HS-5 (cell line): ENCODE measurements at regions not wholly inside any gene's neighbourhood (a gene's known extent, or its start where the extent isn't known, plus 50 kb on each side); places are given as distances from the start of the nearest gene placed in this dataset.

ENCODE experiments used
- DNase-seq: peaks from one replicate; pipeline ENCODE4 v3.0.0-alpha.2; 2012; ENCODE audit warnings: low read depth

- no peak for DNase-seq
Measured at GRCh38 chr6:139436200-139436956, 61.9 kb upstream of the CITED2 start.

- no peak for DNase-seq
Measured at GRCh38 chr6:139433631-139434419, 59.4 kb upstream of the CITED2 start.

GRCh38 chr6:139431602-139431956 is 57.1 kb upstream of the CITED2 start:
- no peak for DNase-seq

- DNase-seq = no peak
Measured at GRCh38 chr6:139430899-139431601, 56.6 kb upstream of the CITED2 start.

GRCh38 chr6:139429580-139430145 is 55.2 kb upstream of the CITED2 start:
- no peak for DNase-seq

- DNase-seq = no peak
Measured at GRCh38 chr6:139427199-139427598, 52.8 kb upstream of the CITED2 start.

- no peak for DNase-seq
Measured at GRCh38 chr6:139426795-139427194, 52.3 kb upstream of the CITED2 start.

GRCh38 chr6:139425780-139426179 is 51.3 kb upstream of the CITED2 start:
- no peak for DNase-seq

- no peak for DNase-seq
Measured at GRCh38 chr6:139423971-139424667, 49.7 kb upstream of the CITED2 start.
